Lung (tissue), 11 donors: ENCODE measurements at regions not wholly inside any gene's neighbourhood (a gene's known extent, or its start where the extent isn't known, plus 50 kb on each side); places are given as distances from the start of the nearest gene placed in this dataset.
"Not testable (repeated sequence)": the region's sequence is repeated elsewhere in the genome, so short reads cannot be mapped to it uniquely, and the experiment has no call there.

Source experiments
- ATAC-seq: fragments of 200-7000 bp; cut with Tn5 transposase; one replicate; pipeline ENCODE4 v1.9.1; 2020; ENCODE audit warnings: moderate number of reproducible peaks; ENCODE audit not compliant: insufficient read depth, low FRiP score
- DNase-seq, 3 donors: peaks; one replicate each; pipeline ENCODE4 v3.0.0-alpha.2; 2013 to 2017
- H3K27ac ChIP-seq, 2 donors: one replicate each; pipeline ENCODE4 v1.5.1; 2013; ENCODE audit warnings: mild to moderate bottlenecking in 2 of 2, moderate library complexity in 2 of 2, control low read depth in 1 of 2, inconsistent platforms in 1 of 2, low read depth in 1 of 2, low read length in 1 of 2
- H3K27me3 ChIP-seq, 3 donors: one replicate each; pipeline ENCODE4 v1.5.1; 2013; ENCODE audit warnings: low read length in 2 of 3; ENCODE audit not compliant: control insufficient read depth in 3 of 3, insufficient read depth in 3 of 3
- H3K36me3 ChIP-seq, 4 donors: one replicate each; pipeline ENCODE4 v1.5.1; 2013; ENCODE audit warnings: low read length in 4 of 4, mild to moderate bottlenecking in 1 of 4, moderate library complexity in 1 of 4; ENCODE audit not compliant: control insufficient read depth in 4 of 4, insufficient read depth in 4 of 4
- H3K4me1 ChIP-seq, 5 donors: one replicate each; pipeline ENCODE4 v1.5.1; 2013; ENCODE audit warnings: low read length in 5 of 5, mild to moderate bottlenecking in 2 of 5, moderate library complexity in 1 of 5; ENCODE audit not compliant: control insufficient read depth in 5 of 5, insufficient read depth in 5 of 5
- H3K4me3 ChIP-seq: one replicate; pipeline ENCODE4 v1.5.1; 2013; ENCODE audit warnings: mild to moderate bottlenecking, control low read depth, moderate library complexity
- H3K9ac ChIP-seq, 2 donors: one replicate each; pipeline ENCODE4 v1.5.1; 2013; ENCODE audit warnings: low read length in 2 of 2, control low read depth in 1 of 2; ENCODE audit not compliant: insufficient read depth in 1 of 2
- H3K9me3 ChIP-seq, 4 donors: one replicate each; pipeline ENCODE4 v1.5.1; 2013; ENCODE audit warnings: low read length in 3 of 4, mild to moderate bottlenecking in 1 of 4, moderate library complexity in 1 of 4; ENCODE audit not compliant: control insufficient read depth in 4 of 4, insufficient read depth in 3 of 4
- CTCF ChIP-seq: IDR thresholded peaks from 2 replicates; pipeline ENCODE4 v1.5.1; 2012; ENCODE audit warnings: mild to moderate bottlenecking; ENCODE audit errors: control extremely low read depth, extremely low read depth
- WGBS, 2 donors: extraction: QIAGEN DNeasy Blood & Tissue Kit; methylation state at CpG; one replicate each; pipeline ENCODE4 v1.1.7; 2013; 5-methylcytosine and 5-hydroxymethylcytosine counted together
- donor health status: control.
- donor health status: control.
- donor health status: Bipolar disorder and iron deficiency.
- donor health status: healthy.
- donor health status: DM: yes; HTN: yes; CAD: no.

- no peaks in the 10 kb centered on the region for H3K27me3 ChIP-seq
- no peaks in the 10 kb centered on the region for H3K36me3 ChIP-seq
- H3K4me3 ChIP-seq: no peak overlapping the region
- no peak overlapping the region for H3K27ac ChIP-seq
- TF ChIP-seq CTCF: no peak
- no peak overlapping the region for H3K9ac ChIP-seq
- WGBS, 2 donors: 50 to 57% methylated on average over 5 of the region's 5 CpGs
- no peak for ATAC-seq
- DNase-seq: no peak
- H3K4me1 ChIP-seq: no peaks in the 10 kb centered on the region
- H3K9me3 ChIP-seq: peaks cover 0 to 5% (median 0%) of the 10 kb centered on the region in 4 donors
Measured at GRCh38 chr11:96580476-96581040, 190.7 kb downstream of the JRKL start.

- not testable (repeated sequence) for H3K9ac ChIP-seq, H3K4me3 ChIP-seq, H3K36me3 ChIP-seq, H3K27me3 ChIP-seq, DNase-seq, H3K27ac ChIP-seq, ATAC-seq, H3K4me1 ChIP-seq, H3K9me3 ChIP-seq
- 39 to 67% methylated on average over 2 of the region's 2 CpGs for WGBS, 2 donors
Measured at GRCh38 chr11:96585944-96586880, 196.4 kb downstream of the JRKL start.

GRCh38 chr11:96588793-96589192, 199.0 kb downstream of the JRKL start:
- DNase-seq, H3K36me3 ChIP-seq, H3K4me3 ChIP-seq, ATAC-seq, H3K27ac ChIP-seq, H3K9me3 ChIP-seq, H3K27me3 ChIP-seq, H3K4me1 ChIP-seq, H3K9ac ChIP-seq: not testable (repeated sequence)
- 90 to 92% methylated on average over 4 of the region's 4 CpGs for WGBS, 2 donors

- Histone ChIP-seq H3K4me1 (no peaks in the 10 kb centered on the region), H3K36me3 (no peaks in the 10 kb centered on the region), H3K27ac (no peak overlapping the region), H3K9ac (no peak overlapping the region), H3K4me3 (no peak overlapping the region), H3K27me3 (no peaks in the 10 kb centered on the region), H3K9me3 (no peaks in the 10 kb centered on the region)
- DNase-seq: no peak
- 55 to 73% methylated on average over 4 of the region's 4 CpGs for WGBS, 2 donors
- TF ChIP-seq CTCF: no peak
- no peak for ATAC-seq
Measured at GRCh38 chr11:96595011-96595410, 205.2 kb downstream of the JRKL start.
